ENCODE measurements at regions not wholly inside any gene's neighbourhood (a gene's known extent, or its start where the extent isn't known, plus 50 kb on each side); places are given as distances from the start of the nearest gene placed in this dataset.
"Not testable (repeated sequence)": the region's sequence is repeated elsewhere in the genome, so short reads cannot be mapped to it uniquely, and the experiment has no call there.

DNA sequence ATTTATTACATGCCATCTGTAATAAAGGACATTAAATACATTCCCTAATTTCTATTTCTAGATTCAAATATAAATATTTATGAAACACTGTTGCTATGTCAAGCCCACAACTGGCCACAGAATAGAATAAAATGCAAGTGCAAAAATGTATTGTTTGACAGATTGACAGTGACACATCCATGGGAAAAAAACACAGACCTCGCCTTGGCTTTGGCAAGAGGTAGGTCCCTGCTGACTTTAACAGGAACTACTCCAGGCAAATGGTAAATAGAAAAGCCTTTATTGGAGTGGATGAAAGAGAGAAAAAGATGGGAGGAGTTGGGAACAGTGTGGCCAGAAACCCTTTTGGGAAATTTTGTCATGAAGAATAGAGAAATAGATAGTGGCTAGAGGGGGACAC lies 622.9 kb downstream of the UTRN start:
- H3K27ac ChIP-seq (ENCODE audit: low read depth in 2 of 2, low read length in 2 of 2): no peak overlapping the region
- H3K4me3 ChIP-seq (ENCODE audit: low read length in 2 of 2): no peak overlapping the region
- H3K36me3 ChIP-seq (ENCODE audit: control insufficient read depth in 2 of 2, insufficient read depth in 2 of 2, low read length in 2 of 2): no peaks in the 10 kb centered on the region

GRCh38 chr6:144909753-144910285 lies 624.7 kb downstream of the UTRN start:
- no peak overlapping the region for H3K27ac ChIP-seq (ENCODE audit: low read depth in 2 of 2, low read length in 2 of 2)
- no peak overlapping the region for H3K9ac ChIP-seq (ENCODE audit: low read depth in 1 of 2, low read length in 2 of 2)
- no peak overlapping the region for H3K4me3 ChIP-seq (ENCODE audit: low read length in 2 of 2)
- no peaks in the 10 kb centered on the region for H3K4me1 ChIP-seq (ENCODE audit: control insufficient read depth in 2 of 2, insufficient read depth in 2 of 2, low read length in 2 of 2)
- no peaks in the 10 kb centered on the region for H3K27me3 ChIP-seq (ENCODE audit: control insufficient read depth in 2 of 2, insufficient read depth in 2 of 2, low read length in 2 of 2)
- H3K9me3 ChIP-seq (ENCODE audit: control insufficient read depth in 2 of 2, low read length in 2 of 2): no peaks in the 10 kb centered on the region
- H3K36me3 ChIP-seq (ENCODE audit: control insufficient read depth in 2 of 2, insufficient read depth in 2 of 2, low read length in 2 of 2): no peaks in the 10 kb centered on the region

More for the DNA sequence above, 622.9 kb downstream of the UTRN start:
- Histone ChIP-seq H3K27me3 (ENCODE audit: control insufficient read depth in 2 of 2, insufficient read depth in 2 of 2, low read length in 2 of 2) (no peaks in the 10 kb centered on the region), H3K4me1 (ENCODE audit: control insufficient read depth in 2 of 2, insufficient read depth in 2 of 2, low read length in 2 of 2) (no peaks in the 10 kb centered on the region), H3K9me3 (ENCODE audit: control insufficient read depth in 2 of 2, low read length in 2 of 2) (no peaks in the 10 kb centered on the region), H3K9ac (ENCODE audit: low read depth in 1 of 2, low read length in 2 of 2) (no peak overlapping the region)

- H3K9ac ChIP-seq (ENCODE audit: low read depth in 1 of 2, low read length in 2 of 2): no peak overlapping the region
- H3K27me3 ChIP-seq (ENCODE audit: control insufficient read depth in 2 of 2, insufficient read depth in 2 of 2, low read length in 2 of 2): no peaks in the 10 kb centered on the region
- H3K36me3 ChIP-seq (ENCODE audit: control insufficient read depth in 2 of 2, insufficient read depth in 2 of 2, low read length in 2 of 2): no peaks in the 10 kb centered on the region
- no peaks in the 10 kb centered on the region for H3K4me1 ChIP-seq (ENCODE audit: control insufficient read depth in 2 of 2, insufficient read depth in 2 of 2, low read length in 2 of 2)
- H3K9me3 ChIP-seq (ENCODE audit: control insufficient read depth in 2 of 2, low read length in 2 of 2): no peaks in the 10 kb centered on the region
- H3K4me3 ChIP-seq (ENCODE audit: low read length in 2 of 2): no peak overlapping the region
- no peak overlapping the region for H3K27ac ChIP-seq (ENCODE audit: low read depth in 2 of 2, low read length in 2 of 2)
Observed at GRCh38 chr6:144911322-144911721, 626.2 kb downstream of the UTRN start.

GRCh38 chr6:144912474-144912873 lies 627.3 kb downstream of the UTRN start:
- Histone ChIP-seq H3K27ac (ENCODE audit: low read depth in 2 of 2, low read length in 2 of 2) (no peak overlapping the region), H3K9ac (ENCODE audit: low read depth in 1 of 2, low read length in 2 of 2) (no peak overlapping the region)

GRCh38 chr6:144918073-144918472 lies 632.9 kb downstream of the UTRN start:
- Histone ChIP-seq H3K4me1 (ENCODE audit: control insufficient read depth in 2 of 2, insufficient read depth in 2 of 2, low read length in 2 of 2) (peaks cover 0 to 3% of the 10 kb centered on the region in 2 donors), H3K9me3 (ENCODE audit: control insufficient read depth in 2 of 2, low read length in 2 of 2) (no peaks in the 10 kb centered on the region), H3K27me3 (ENCODE audit: control insufficient read depth in 2 of 2, insufficient read depth in 2 of 2, low read length in 2 of 2) (no peaks in the 10 kb centered on the region), H3K9ac (ENCODE audit: low read depth in 1 of 2, low read length in 2 of 2) (no peak overlapping the region), H3K4me3 (ENCODE audit: low read length in 2 of 2) (no peak overlapping the region), H3K36me3 (ENCODE audit: control insufficient read depth in 2 of 2, insufficient read depth in 2 of 2, low read length in 2 of 2) (no peaks in the 10 kb centered on the region), H3K27ac (ENCODE audit: low read depth in 2 of 2, low read length in 2 of 2) (no peak overlapping the region)

More at GRCh38 chr6:144912474-144912873, 627.3 kb downstream of the UTRN start:
- no peaks in the 10 kb centered on the region for H3K27me3 ChIP-seq (ENCODE audit: control insufficient read depth in 2 of 2, insufficient read depth in 2 of 2, low read length in 2 of 2)
- no peak overlapping the region for H3K4me3 ChIP-seq (ENCODE audit: low read length in 2 of 2)
- H3K4me1 ChIP-seq (ENCODE audit: control insufficient read depth in 2 of 2, insufficient read depth in 2 of 2, low read length in 2 of 2): no peaks in the 10 kb centered on the region
- no peaks in the 10 kb centered on the region for H3K36me3 ChIP-seq (ENCODE audit: control insufficient read depth in 2 of 2, insufficient read depth in 2 of 2, low read length in 2 of 2)
- H3K9me3 ChIP-seq (ENCODE audit: control insufficient read depth in 2 of 2, low read length in 2 of 2): no peaks in the 10 kb centered on the region

DNA sequence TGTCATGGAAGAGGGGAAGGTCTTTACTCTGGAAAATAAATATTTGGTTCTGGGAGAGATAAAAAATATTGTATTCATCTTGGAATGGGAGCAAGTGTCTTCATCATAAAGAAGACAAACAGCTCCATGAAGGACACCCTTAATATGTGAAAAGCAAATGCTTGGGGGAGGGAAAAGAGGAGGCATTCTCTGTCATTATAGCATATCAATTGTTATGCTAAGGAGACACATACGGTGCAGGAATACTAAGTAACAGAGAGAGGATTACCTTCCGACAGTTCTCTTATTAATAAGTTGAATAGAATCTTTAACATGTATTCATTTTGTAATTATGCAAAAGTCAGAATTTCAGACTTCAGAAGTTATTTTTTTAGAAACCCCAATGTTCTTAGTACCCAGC lies 634.4 kb downstream of the UTRN start:
- Histone ChIP-seq H3K27me3 (ENCODE audit: control insufficient read depth in 2 of 2, insufficient read depth in 2 of 2, low read length in 2 of 2) (no peaks in the 10 kb centered on the region), H3K9me3 (ENCODE audit: control insufficient read depth in 2 of 2, low read length in 2 of 2) (no peaks in the 10 kb centered on the region), H3K36me3 (ENCODE audit: control insufficient read depth in 2 of 2, insufficient read depth in 2 of 2, low read length in 2 of 2) (no peaks in the 10 kb centered on the region), H3K9ac (ENCODE audit: low read depth in 1 of 2, low read length in 2 of 2) (no peak overlapping the region), H3K27ac (ENCODE audit: low read depth in 2 of 2, low read length in 2 of 2) (no peak overlapping the region), H3K4me3 (ENCODE audit: low read length in 2 of 2) (no peak overlapping the region), H3K4me1 (ENCODE audit: control insufficient read depth in 2 of 2, insufficient read depth in 2 of 2, low read length in 2 of 2) (peaks cover 0 to 3% of the 10 kb centered on the region in 2 donors)

GRCh38 chr6:144920391-144920961 lies 635.3 kb downstream of the UTRN start:
- H3K27me3 ChIP-seq (ENCODE audit: control insufficient read depth in 2 of 2, insufficient read depth in 2 of 2, low read length in 2 of 2): no peaks in the 10 kb centered on the region
- H3K9ac ChIP-seq (ENCODE audit: low read depth in 1 of 2, low read length in 2 of 2): no peak overlapping the region
- no peak overlapping the region for H3K4me3 ChIP-seq (ENCODE audit: low read length in 2 of 2)
- peaks cover 0 to 3% of the 10 kb centered on the region in 2 donors for H3K4me1 ChIP-seq (ENCODE audit: control insufficient read depth in 2 of 2, insufficient read depth in 2 of 2, low read length in 2 of 2)
- H3K27ac ChIP-seq (ENCODE audit: low read depth in 2 of 2, low read length in 2 of 2): no peak overlapping the region
- H3K9me3 ChIP-seq (ENCODE audit: control insufficient read depth in 2 of 2, low read length in 2 of 2): no peaks in the 10 kb centered on the region
- H3K36me3 ChIP-seq (ENCODE audit: control insufficient read depth in 2 of 2, insufficient read depth in 2 of 2, low read length in 2 of 2): no peaks in the 10 kb centered on the region

- no peaks in the 10 kb centered on the region for H3K27me3 ChIP-seq (ENCODE audit: control insufficient read depth in 2 of 2, insufficient read depth in 2 of 2, low read length in 2 of 2)
- H3K27ac ChIP-seq (ENCODE audit: low read depth in 2 of 2, low read length in 2 of 2): no peak overlapping the region
- H3K9ac ChIP-seq (ENCODE audit: low read depth in 1 of 2, low read length in 2 of 2): no peak overlapping the region
- peaks cover 0 to 3% of the 10 kb centered on the region in 2 donors for H3K4me1 ChIP-seq (ENCODE audit: control insufficient read depth in 2 of 2, insufficient read depth in 2 of 2, low read length in 2 of 2)
- H3K9me3 ChIP-seq (ENCODE audit: control insufficient read depth in 2 of 2, low read length in 2 of 2): no peaks in the 10 kb centered on the region
- no peaks in the 10 kb centered on the region for H3K36me3 ChIP-seq (ENCODE audit: control insufficient read depth in 2 of 2, insufficient read depth in 2 of 2, low read length in 2 of 2)
- H3K4me3 ChIP-seq (ENCODE audit: low read length in 2 of 2): no peak overlapping the region
Observed at GRCh38 chr6:144921206-144921975, 636.3 kb downstream of the UTRN start.

- Histone ChIP-seq H3K36me3 (ENCODE audit: control insufficient read depth in 2 of 2, insufficient read depth in 2 of 2, low read length in 2 of 2) (no peaks in the 10 kb centered on the region), H3K4me1 (ENCODE audit: control insufficient read depth in 2 of 2, insufficient read depth in 2 of 2, low read length in 2 of 2) (peaks cover 0 to 3% of the 10 kb centered on the region in 2 donors), H3K27me3 (ENCODE audit: control insufficient read depth in 2 of 2, insufficient read depth in 2 of 2, low read length in 2 of 2) (no peaks in the 10 kb centered on the region), H3K27ac (ENCODE audit: low read depth in 2 of 2, low read length in 2 of 2) (no peak overlapping the region), H3K9me3 (ENCODE audit: control insufficient read depth in 2 of 2, low read length in 2 of 2) (no peaks in the 10 kb centered on the region), H3K9ac (ENCODE audit: low read depth in 1 of 2, low read length in 2 of 2) (no peak overlapping the region), H3K4me3 (ENCODE audit: low read length in 2 of 2) (no peak overlapping the region)
Observed at GRCh38 chr6:144922120-144922722, 637.1 kb downstream of the UTRN start.

DNA sequence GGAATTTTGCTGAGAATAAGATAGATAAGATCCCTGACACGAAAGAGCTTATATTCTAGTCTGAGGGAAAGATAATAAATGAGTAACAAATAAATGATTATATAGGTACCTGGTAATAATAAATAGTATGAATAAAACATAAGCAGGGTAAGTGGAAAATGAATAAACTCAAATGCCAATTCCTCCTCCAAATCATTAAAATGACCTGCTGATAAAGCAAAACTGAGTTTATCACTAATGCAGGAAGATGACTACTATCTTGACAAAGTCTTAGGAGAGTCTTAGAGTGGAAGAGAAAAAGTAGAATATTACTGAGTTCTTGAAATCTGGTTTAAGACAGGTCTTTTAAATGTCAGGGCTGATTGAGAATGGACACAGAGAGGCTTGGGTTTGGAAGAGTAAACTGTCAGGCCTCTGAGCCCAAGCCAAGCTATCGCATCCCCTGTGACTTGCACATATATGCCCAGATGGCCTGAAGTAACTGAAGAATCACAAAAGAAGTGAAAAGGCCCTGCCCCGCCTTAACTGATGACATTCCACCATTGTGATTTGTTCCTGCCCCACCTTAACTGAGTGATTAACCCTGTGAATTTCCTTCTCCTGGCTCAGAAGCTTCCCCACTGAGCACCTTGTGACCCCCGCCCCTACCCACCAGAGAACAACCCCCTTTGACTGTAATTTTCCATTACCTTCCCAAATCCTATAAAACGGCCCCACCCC lies 637.8 kb downstream of the UTRN start:
- H3K4me1 ChIP-seq (ENCODE audit: control insufficient read depth in 2 of 2, insufficient read depth in 2 of 2, low read length in 2 of 2); H3K4me3 ChIP-seq (ENCODE audit: low read length in 2 of 2); H3K9ac ChIP-seq (ENCODE audit: low read depth in 1 of 2, low read length in 2 of 2); H3K9me3 ChIP-seq (ENCODE audit: control insufficient read depth in 2 of 2, low read length in 2 of 2); H3K27ac ChIP-seq (ENCODE audit: low read depth in 2 of 2, low read length in 2 of 2); H3K27me3 ChIP-seq (ENCODE audit: control insufficient read depth in 2 of 2, insufficient read depth in 2 of 2, low read length in 2 of 2); H3K36me3 ChIP-seq (ENCODE audit: control insufficient read depth in 2 of 2, insufficient read depth in 2 of 2, low read length in 2 of 2): not testable (repeated sequence)

Data from mucosa of rectum (tissue), 2 donors.